Lower leg skin (tissue), 3 donors: ENCODE measurements at regions not wholly inside any gene's neighbourhood (a gene's known extent, or its start where the extent isn't known, plus 50 kb on each side); places are given as distances from the start of the nearest gene placed in this dataset.
"Not testable (repeated sequence)": the region's sequence is repeated elsewhere in the genome, so short reads cannot be mapped to it uniquely, and the experiment has no call there.

Experiments used
- DNase-seq, 2 donors: peaks; one replicate each; pipeline ENCODE4 v3.0.0-alpha.2; 2019; ENCODE audit warnings: low spot score in 2 of 2
- H3K4me3 ChIP-seq: fragments of 200-600 bp; sonication (generic); 2 replicates; pipeline ENCODE4 v1.5.1; 2017; ENCODE audit warnings: mild to moderate bottlenecking, low read depth; ENCODE audit not compliant: poor library complexity, severe bottlenecking
- WGBS, 2 donors: methylation state at CpG; one replicate each; pipeline ENCODE4 v1.1.5; 2018; 5-methylcytosine and 5-hydroxymethylcytosine counted together
- intact Hi-C: fragments of 100-400 bp; cut with DNase I; formaldehyde crosslinking; loops from one replicate; pipeline ENCODE4 v1.15.0; 2023; ENCODE audit warnings: low total_unique reads

DNA sequence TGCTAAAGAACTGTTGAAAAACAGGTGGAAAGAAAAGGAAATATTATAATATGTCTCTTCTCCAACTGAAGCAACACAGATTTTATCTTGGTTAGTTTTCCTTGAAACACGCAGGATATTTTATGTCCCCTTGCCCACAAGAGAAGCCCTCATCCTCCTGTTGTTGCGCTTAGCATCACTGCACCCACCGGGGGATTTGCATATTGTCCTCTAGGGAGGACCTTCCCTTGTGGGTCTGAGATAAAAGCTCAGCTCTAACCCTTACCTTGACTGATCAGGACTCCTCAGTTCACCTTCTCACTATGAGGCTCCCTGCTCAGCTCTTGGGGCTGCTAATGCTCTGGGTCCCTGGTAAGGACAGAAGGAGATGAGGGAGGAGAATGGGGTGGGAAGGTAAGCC lies 1294.2 kb downstream of the RPIA start:
- intact Hi-C loops, H3K4me3 ChIP-seq: not testable (repeated sequence)
- no CpG with 5 or more reads among the region's 3 CpGs for WGBS, 2 donors

DNA sequence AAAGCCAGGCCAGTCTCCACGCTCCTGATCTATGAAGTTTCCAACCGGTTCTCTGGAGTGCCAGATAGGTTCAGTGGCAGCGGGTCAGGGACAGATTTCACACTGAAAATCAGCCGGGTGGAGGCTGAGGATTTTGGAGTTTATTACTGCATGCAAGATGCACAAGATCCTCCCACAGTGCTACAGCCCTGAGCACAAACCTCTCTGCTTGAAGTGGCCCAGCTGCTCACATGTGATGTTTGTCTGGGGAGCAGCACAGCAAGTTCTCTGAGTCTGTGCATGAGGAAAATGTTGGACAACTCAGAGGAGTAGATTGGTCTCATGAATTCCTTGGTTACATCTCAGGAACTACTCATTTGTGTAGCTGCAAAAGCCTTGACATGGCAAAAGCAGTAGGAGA lies 1295.1 kb downstream of the RPIA start:
- DNase-seq, H3K4me3 ChIP-seq, intact Hi-C loops: not testable (repeated sequence)
- 75 to 79% methylated on average over 4 of the region's 4 CpGs for WGBS, 2 donors

More for the DNA sequence above, 1294.2 kb downstream of the RPIA start:
- not testable (repeated sequence) for DNase-seq

GRCh38 chr2:89996779-89997178 lies 1305.3 kb downstream of the RPIA start:
- intact Hi-C loops, H3K4me3 ChIP-seq, DNase-seq: not testable (repeated sequence)

- intact Hi-C loops, H3K4me3 ChIP-seq, DNase-seq: not testable (repeated sequence)
These were observed 1313.1 kb downstream of the RPIA start for GRCh38 chr2:90004553-90004952.

GRCh38 chr2:90010442-90011100 lies 1319.1 kb downstream of the RPIA start:
- H3K4me3 ChIP-seq, DNase-seq, intact Hi-C loops: not testable (repeated sequence)
- WGBS, 2 donors: 47 to 49% methylated on average over 3 of the region's 4 CpGs

- DNase-seq, H3K4me3 ChIP-seq, intact Hi-C loops: not testable (repeated sequence)
These were observed 1319.6 kb downstream of the RPIA start for GRCh38 chr2:90011101-90011443.

DNA sequence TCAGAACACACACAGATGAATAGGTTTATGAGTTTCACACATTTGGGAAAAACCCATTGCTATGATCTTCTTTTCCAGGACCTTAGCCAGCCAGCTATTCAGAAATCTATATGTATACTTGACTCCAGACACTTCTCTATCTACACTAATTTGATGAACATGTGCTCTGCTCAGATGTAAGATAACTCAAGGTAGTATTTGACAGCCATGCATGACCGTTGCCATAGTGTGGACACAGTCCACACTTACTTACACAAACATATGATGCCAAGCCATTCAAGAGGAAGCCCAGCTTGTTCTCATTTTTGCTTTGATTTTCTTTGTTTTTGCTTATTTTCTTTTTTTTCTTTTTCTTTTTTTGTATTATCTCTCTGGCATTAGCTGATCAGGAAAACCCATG lies 1328.4 kb downstream of the RPIA start:
- DNase-seq, intact Hi-C loops, H3K4me3 ChIP-seq: not testable (repeated sequence)
- WGBS, 2 donors: 43 to 60% methylated on average over 1 of the region's 1 CpG

DNA sequence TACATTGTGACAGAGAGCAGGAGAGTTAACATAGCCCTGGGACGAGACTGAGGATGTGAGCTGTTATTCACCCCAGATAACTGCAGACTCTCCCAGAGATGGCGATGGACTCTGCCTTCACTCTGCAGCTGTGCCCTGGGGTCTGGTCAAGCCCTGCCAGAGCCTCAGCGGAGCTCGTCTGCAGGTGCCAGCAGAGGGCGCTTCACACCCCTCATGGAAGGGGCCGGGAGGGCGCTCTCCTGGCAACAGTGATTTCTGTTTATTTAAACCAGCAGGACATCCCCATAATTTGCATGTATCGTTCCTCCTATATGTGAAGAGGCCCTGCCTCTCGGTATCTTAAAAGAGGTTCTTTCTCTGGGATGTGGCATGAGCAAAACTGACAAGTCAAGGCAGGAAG lies 1329.8 kb downstream of the RPIA start:
- H3K4me3 ChIP-seq, DNase-seq, intact Hi-C loops: not testable (repeated sequence)
- 12 to 33% methylated on average over 1 to 6 of the region's 9 CpGs for WGBS, 2 donors

GRCh38 chr2:90027231-90027643 lies 1335.8 kb downstream of the RPIA start:
- DNase-seq, intact Hi-C loops, H3K4me3 ChIP-seq: not testable (repeated sequence)
- 30 to 58% methylated on average over 3 of the region's 3 CpGs for WGBS, 2 donors

GRCh38 chr2:90028381-90029079 lies 1337.1 kb downstream of the RPIA start:
- intact Hi-C loops, DNase-seq, H3K4me3 ChIP-seq: not testable (repeated sequence)
- WGBS, 2 donors: 68 to 72% methylated on average over 7 to 8 of the region's 8 CpGs

- DNase-seq, intact Hi-C loops, H3K4me3 ChIP-seq: not testable (repeated sequence)
- 78 to 100% methylated on average over 1 of the region's 1 CpG for WGBS, 2 donors
These were observed 1337.6 kb downstream of the RPIA start for GRCh38 chr2:90029080-90029428.

DNA sequence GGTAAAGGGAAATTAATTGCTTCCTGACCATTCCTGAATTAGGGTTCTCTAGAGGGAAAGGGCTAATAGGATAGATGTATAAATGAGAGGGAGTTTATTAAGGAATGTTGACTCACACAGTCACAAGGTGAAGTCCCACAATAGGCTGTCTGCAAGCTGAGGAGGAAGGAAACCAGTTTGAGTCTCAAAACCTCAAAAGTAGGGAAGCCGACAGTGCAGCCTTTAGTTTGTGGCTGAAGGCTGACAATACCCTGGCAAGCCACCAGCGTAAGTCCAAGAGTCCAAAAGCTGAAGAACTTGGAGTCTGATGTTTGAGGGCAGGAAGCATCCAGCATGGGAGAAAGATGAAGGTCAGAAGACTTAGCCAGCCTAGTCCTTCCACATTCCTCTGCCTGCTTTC lies 1340.8 kb downstream of the RPIA start:
- WGBS, 2 donors: 51 to 60% methylated on average over 2 of the region's 2 CpGs

DNA sequence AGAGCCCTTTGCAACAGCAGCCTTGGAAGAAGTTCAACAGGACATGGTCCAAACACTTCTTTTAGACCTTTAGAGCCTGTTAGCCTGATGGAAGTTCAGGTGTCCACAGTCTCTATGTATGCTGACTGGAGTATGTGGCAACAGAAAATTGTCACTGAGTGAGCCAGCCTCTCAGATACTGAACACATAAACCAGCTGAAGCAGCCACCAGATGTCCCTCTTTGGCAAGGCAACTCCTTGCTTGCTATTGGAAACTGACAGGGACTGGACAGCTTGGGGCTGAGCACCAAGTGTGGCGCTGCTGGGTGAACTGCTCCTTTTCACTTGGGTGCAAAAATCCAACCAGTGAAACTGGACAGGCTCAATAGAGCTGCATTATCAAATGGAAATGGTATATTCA lies 1344.9 kb downstream of the RPIA start:
- H3K4me3 ChIP-seq, DNase-seq, intact Hi-C loops: not testable (repeated sequence)
- 58% methylated on average over 1 of the region's 1 CpG for WGBS, 2 donors

More for the DNA sequence above, 1340.8 kb downstream of the RPIA start:
- intact Hi-C loops, H3K4me3 ChIP-seq, DNase-seq: not testable (repeated sequence)

DNA sequence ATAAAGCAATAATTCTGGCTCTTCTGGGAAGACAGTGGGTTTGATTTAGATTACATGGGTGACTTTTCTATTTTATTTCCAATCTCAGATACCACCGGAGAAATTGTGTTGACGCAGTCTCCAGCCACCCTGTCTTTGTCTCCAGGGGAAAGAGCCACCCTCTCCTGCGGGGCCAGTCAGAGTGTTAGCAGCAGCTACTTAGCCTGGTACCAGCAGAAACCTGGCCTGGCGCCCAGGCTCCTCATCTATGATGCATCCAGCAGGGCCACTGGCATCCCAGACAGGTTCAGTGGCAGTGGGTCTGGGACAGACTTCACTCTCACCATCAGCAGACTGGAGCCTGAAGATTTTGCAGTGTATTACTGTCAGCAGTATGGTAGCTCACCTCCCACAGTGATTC lies 1347.6 kb downstream of the RPIA start:
- 61 to 79% methylated on average over 4 of the region's 4 CpGs for WGBS, 2 donors

GRCh38 chr2:90047776-90048175 lies 1356.3 kb downstream of the RPIA start:
- DNase-seq, H3K4me3 ChIP-seq, intact Hi-C loops: not testable (repeated sequence)
- WGBS, 2 donors: 55 to 61% methylated on average over 1 of the region's 1 CpG

More for the DNA sequence above, 1347.6 kb downstream of the RPIA start:
- H3K4me3 ChIP-seq, DNase-seq, intact Hi-C loops: not testable (repeated sequence)

DNA sequence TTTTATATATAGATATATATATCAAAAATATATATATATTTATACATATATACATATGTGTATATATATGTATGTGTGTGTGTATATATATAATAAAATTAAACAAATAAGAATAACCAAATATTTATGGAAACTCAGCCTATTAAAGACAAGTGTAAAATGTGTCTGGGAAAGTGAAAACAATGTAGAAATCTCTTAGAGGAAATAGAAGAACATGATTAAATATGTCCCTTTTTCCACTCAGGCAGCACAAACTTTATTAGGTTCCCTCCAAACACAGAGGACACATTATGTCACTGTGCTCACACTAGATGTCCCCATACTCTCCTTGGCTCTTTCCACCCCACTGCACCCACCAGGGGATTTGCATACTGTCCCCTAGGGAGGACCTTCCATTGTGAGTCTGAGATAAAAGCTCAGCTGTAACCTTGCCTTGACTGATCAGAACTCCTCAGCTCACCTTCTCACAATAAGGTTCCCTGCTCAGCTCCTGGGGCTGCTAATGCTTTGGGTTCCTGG lies 1360.7 kb downstream of the RPIA start:
- H3K4me3 ChIP-seq, intact Hi-C loops, DNase-seq: not testable (repeated sequence)
